ENCODE measurements at regions not wholly inside any gene's neighbourhood (a gene's known extent, or its start where the extent isn't known, plus 50 kb on each side); places are given as distances from the start of the nearest gene placed in this dataset.

- Histone ChIP-seq H3K4me2 (no peak overlapping the region), H3K36me3 (ENCODE audit: insufficient read depth) (no peaks in the 10 kb centered on the region), H3K4me1 (ENCODE audit: insufficient read depth) (peaks cover 7% of the 10 kb centered on the region; the same call in 1 of the 2 replicates), H3K27me3 (ENCODE audit: insufficient read depth) (no peaks in the 10 kb centered on the region), H3K4me3 (no peak overlapping the region), H4K20me1 (replicated peaks; ENCODE audit: insufficient read depth) (no peaks in the 10 kb centered on the region), H2AFZ (no peak overlapping the region), H3K79me2 (replicated peaks; ENCODE audit: insufficient read depth) (no peaks in the 10 kb centered on the region), H3F3A (replicated peaks; ENCODE audit: low read depth) (no peaks in the 10 kb centered on the region), H3K27ac (ENCODE audit: low read depth) (no peak overlapping the region), H3K9me2 (ENCODE audit: insufficient read depth) (peaks cover 9% of the 10 kb centered on the region; the same call in 1 of the 2 replicates)
- TF ChIP-seq CREB1 (CRISPR knock-in tag; IDR thresholded peaks at IDR 0.05; ENCODE audit: low read depth): no peak
- TF ChIP-seq REST (IDR thresholded peaks at IDR 0.05; ENCODE audit: unreplicated experiment): no peak
- TF ChIP-seq ETS1 (IDR thresholded peaks at IDR 0.05): no peak
- no peak for TF ChIP-seq POLR2AphosphoS5 (IDR thresholded peaks at IDR 0.05; ENCODE audit: low read depth)
- TF ChIP-seq ZNF331 (CRISPR knock-in tag; IDR thresholded peaks at IDR 0.05; ENCODE audit: low read depth): no peak
- TF ChIP-seq JUNB (IDR thresholded peaks at IDR 0.05; ENCODE audit: unreplicated experiment): no peak
- no peak for TF ChIP-seq ZNF114 (CRISPR knock-in tag; IDR thresholded peaks at IDR 0.05)
- Mint-ChIP-seq H3K27ac (no peak overlapping the region), H3K4me3 (no peak overlapping the region), H3K9me3 (peaks cover 13% of the 10 kb centered on the region), H3K36me3 (ENCODE audit: low read depth) (0 out of 3 replicates have a peak, but pooled peaks cover 3% of the 10 kb centered on the region), H3K4me1 (peaks cover 12% of the 10 kb centered on the region), H3K27me3 (ENCODE audit: insufficient read depth, low read depth, poor library complexity) (peaks cover 1% of the 10 kb centered on the region)
- DNase-seq (ENCODE audit: low spot score) (no peak), ATAC-seq (no peak)
Observed at GRCh38 chr12:94056419-94057158, 91.8 kb upstream of the PLXNC1 start.

GRCh38 chr12:94057262-94058151 is 90.9 kb upstream of the PLXNC1 start:
- Mint-ChIP-seq H3K36me3 (ENCODE audit: low read depth) (0 out of 3 replicates have a peak, but pooled peaks cover 3% of the 10 kb centered on the region), H3K4me1 (peaks cover 10% of the 10 kb centered on the region), H3K4me3 (no peak overlapping the region), H3K27me3 (ENCODE audit: insufficient read depth, low read depth, poor library complexity) (no peaks in the 10 kb centered on the region), H3K9me3 (peaks cover 13% of the 10 kb centered on the region), H3K27ac (no peak overlapping the region)
- Histone ChIP-seq H3K36me3 (ENCODE audit: insufficient read depth) (no peaks in the 10 kb centered on the region), H3K27ac (ENCODE audit: low read depth) (no peak overlapping the region), H3K4me3 (no peak overlapping the region), H4K20me1 (replicated peaks; ENCODE audit: insufficient read depth) (no peaks in the 10 kb centered on the region), H3K9me2 (ENCODE audit: insufficient read depth) (peaks cover 9% of the 10 kb centered on the region; the same call in 1 of the 2 replicates), H3F3A (replicated peaks; ENCODE audit: low read depth) (no peaks in the 10 kb centered on the region), H3K27me3 (ENCODE audit: insufficient read depth) (no peaks in the 10 kb centered on the region), H3K4me2 (no peak overlapping the region), H3K4me1 (ENCODE audit: insufficient read depth) (peaks cover 7% of the 10 kb centered on the region; the same call in 1 of the 2 replicates), H3K79me2 (replicated peaks; ENCODE audit: insufficient read depth) (no peaks in the 10 kb centered on the region), H2AFZ (no peak overlapping the region)
- ATAC-seq (no peak), DNase-seq (ENCODE audit: low spot score) (peak; percentile 18)
- TF ChIP-seq CTCF (conservative IDR thresholded peaks at IDR 0.05; ENCODE audit: low read depth in 2 of 2): no peak
- TF ChIP-seq EZH2phosphoT487 (IDR thresholded peaks at IDR 0.05; ENCODE audit: unreplicated experiment): no peak
- TF ChIP-seq JUNB (IDR thresholded peaks at IDR 0.05; ENCODE audit: unreplicated experiment): no peak
- TF ChIP-seq ETS1 (IDR thresholded peaks at IDR 0.05): no peak

All from GM23338 (cell line).